H1 (cell line): ENCODE measurements at regions not wholly inside any gene's neighbourhood (a gene's known extent, or its start where the extent isn't known, plus 50 kb on each side); places are given as distances from the start of the nearest gene placed in this dataset.

Experiments
- CTCF ChIA-PET: fragments of 300-600 bp; sonication (Branson Sonifier 250); formaldehyde crosslinking; loops from one replicate; lab custom pipeline; 2021; ENCODE audit not compliant: partially characterized antibody; lab: Charles Lee
- POLR2A ChIA-PET: fragments of 300-600 bp; sonication (Branson Sonifier 250); formaldehyde crosslinking; loops from one replicate; lab custom pipeline; 2021; ENCODE audit warnings: inconsistent platforms; ENCODE audit not compliant: partially characterized antibody; lab: Charles Lee
- DNase-seq, 2 experiments: peaks; one replicate each; pipeline versions ENCODE4 v3.0.0 to v3.0.0-alpha.2; 2010 to 2022; ENCODE audit warnings: low spot score in 2 of 2, low read depth in 1 of 2, mixed read lengths in 1 of 2
- FAIRE-seq: peaks from 2 replicates; lab custom pipeline; 2011; peaks lifted over from hg19 to GRCh38; lab: Jason Lieb, UNC
- H2AFZ ChIP-seq: 2 replicates; pipeline ENCODE4 v1.8.1; 2012; ENCODE audit warnings: low read length, inconsistent platforms
- H2AK5ac ChIP-seq: 2 replicates; pipeline ENCODE4 v1.6.1; 2013; ENCODE audit warnings: low read depth, low read length
- H2BK120ac ChIP-seq: replicated peaks from 2 replicates; pipeline ENCODE3; 2013; ENCODE audit warnings: low read depth, low read length, inconsistent platforms
- H2BK12ac ChIP-seq: 2 replicates; pipeline ENCODE4 v1.6.1; 2013; ENCODE audit warnings: low read depth, low read length
- H2BK15ac ChIP-seq: 2 replicates; pipeline ENCODE4 v1.6.1; 2013; ENCODE audit warnings: low read length
- H2BK20ac ChIP-seq: 2 replicates; pipeline ENCODE4 v1.6.1; 2013; ENCODE audit warnings: low read length
- H2BK5ac ChIP-seq: 2 replicates; pipeline ENCODE4 v1.6.1; 2013; ENCODE audit warnings: low read depth, low read length
- H3K14ac ChIP-seq: 2 replicates; pipeline ENCODE4 v1.6.1; 2013; ENCODE audit warnings: inconsistent platforms; ENCODE audit not compliant: insufficient read length
- H3K18ac ChIP-seq: 2 replicates; pipeline ENCODE4 v1.6.1; 2013; ENCODE audit warnings: low read length; ENCODE audit errors: extremely low read depth
- H3K23ac ChIP-seq: 2 replicates; pipeline ENCODE4 v1.6.1; 2013; ENCODE audit warnings: inconsistent platforms; ENCODE audit not compliant: insufficient read length
- H3K23me2 ChIP-seq: 2 replicates; pipeline ENCODE4 v1.6.1; 2013; ENCODE audit warnings: low read depth, low read length
- H3K27ac ChIP-seq: 2 replicates; pipeline ENCODE4 v1.6.1; 2011; ENCODE audit warnings: low read depth, low read length, inconsistent platforms
- H3K27me3 ChIP-seq, 4 experiments: replicated peaks in 1 of 4; 1 replicate in 1 of 4; 2 replicates in 3 of 4; pipeline versions ENCODE4 v1.6.1 to v1.8.1; 2011 to 2013; ENCODE audit warnings: low read length in 3 of 4, mild to moderate bottlenecking in 3 of 4, inconsistent platforms in 2 of 4, mixed read lengths in 2 of 4, moderate library complexity in 1 of 4; ENCODE audit not compliant: control insufficient read depth in 3 of 4, insufficient read depth in 3 of 4; ENCODE audit errors: extremely low read depth in 1 of 4
- H3K36me3 ChIP-seq, 4 experiments: 2 replicates each; pipeline versions ENCODE4 v1.6.1 to v1.8.1; 2011 to 2013; ENCODE audit warnings: mild to moderate bottlenecking in 4 of 4, low read length in 3 of 4, moderate library complexity in 2 of 4, control low read depth in 1 of 4, inconsistent platforms in 1 of 4; ENCODE audit not compliant: insufficient read depth in 4 of 4, control insufficient read depth in 2 of 4
- H3K4ac ChIP-seq: replicated peaks from 2 replicates; pipeline ENCODE3; 2013; ENCODE audit warnings: low read length, low read depth, mixed read lengths, inconsistent platforms; ENCODE audit not compliant: insufficient read length
- H3K4me1 ChIP-seq, 4 experiments: replicated peaks in 1 of 4; 1 replicate in 1 of 4; 2 replicates in 3 of 4; pipeline versions ENCODE4 v1.6.1 to v1.8.1; 2011 to 2013; ENCODE audit warnings: low read length in 3 of 4, inconsistent platforms in 2 of 4, mixed read lengths in 1 of 4; ENCODE audit not compliant: insufficient read depth in 4 of 4, control insufficient read depth in 3 of 4
- H3K4me2 ChIP-seq, 2 experiments: 2 replicates each; pipeline versions ENCODE4 v1.6.1 to v1.8.1; 2011 to 2013; ENCODE audit warnings: low read depth in 2 of 2, low read length in 2 of 2, control low read depth in 1 of 2, inconsistent platforms in 1 of 2, mild to moderate bottlenecking in 1 of 2; ENCODE audit not compliant: insufficient read depth in 1 of 2
- H3K4me3 ChIP-seq, 4 experiments: fragments of 200-600, 300-600 bp in 1 of 4; sonication (generic), shearing (Covaris generic), sonication (Bioruptor Twin) in 1 of 4; 2 replicates each; pipeline versions ENCODE4 v1.5.1 to v1.8.1; 2011 to 2016; ENCODE audit warnings: low read length in 4 of 4, low read depth in 3 of 4, control low read depth in 2 of 4, inconsistent platforms in 2 of 4, mild to moderate bottlenecking in 2 of 4, mixed read lengths in 1 of 4, moderate library complexity in 1 of 4; ENCODE audit not compliant: insufficient read depth in 2 of 4; ENCODE audit errors: extremely low read depth in 1 of 4
- H3K56ac ChIP-seq: replicated peaks from 2 replicates; pipeline ENCODE3; 2013; ENCODE audit warnings: low read depth, mild to moderate bottlenecking, mixed read lengths, low read length, inconsistent platforms; ENCODE audit not compliant: insufficient read length
- H3K79me1 ChIP-seq: 2 replicates; pipeline ENCODE4 v1.6.1; 2013; ENCODE audit warnings: low read depth, low read length, control low read depth
- H3K79me2 ChIP-seq, 2 experiments: 2 replicates each; pipeline versions ENCODE4 v1.6.1 to v1.8.1; 2012 to 2013; ENCODE audit warnings: low read length in 2 of 2, mild to moderate bottlenecking in 2 of 2, inconsistent platforms in 1 of 2; ENCODE audit not compliant: insufficient read depth in 2 of 2, control insufficient read depth in 1 of 2
- H3K9ac ChIP-seq, 4 experiments: replicated peaks in 1 of 4; 1 replicate in 1 of 4; 2 replicates in 3 of 4; pipeline versions ENCODE4 v1.6.1 to v1.8.1; 2011 to 2013; ENCODE audit warnings: low read depth in 3 of 4, low read length in 3 of 4, control low read depth in 2 of 4, mild to moderate bottlenecking in 2 of 4, moderate library complexity in 2 of 4, inconsistent platforms in 1 of 4; ENCODE audit errors: extremely low read depth in 1 of 4
- H3K9me3 ChIP-seq, 2 experiments: 2 replicates each; pipeline versions ENCODE4 v1.6.1 to v1.8.1; 2012 to 2013; ENCODE audit warnings: mild to moderate bottlenecking in 2 of 2, moderate library complexity in 2 of 2, control low read depth in 1 of 2, inconsistent platforms in 1 of 2, low read depth in 1 of 2, low read length in 1 of 2, mixed read lengths in 1 of 2; ENCODE audit not compliant: insufficient read depth in 2 of 2
- H4K20me1 ChIP-seq, 2 experiments: replicated peaks in 1 of 2; 2 replicates each; pipeline versions ENCODE3 to v1.8.1; 2011 to 2013; ENCODE audit warnings: inconsistent platforms in 2 of 2, low read length in 2 of 2, mild to moderate bottlenecking in 1 of 2; ENCODE audit not compliant: insufficient read depth in 2 of 2, control insufficient read depth in 1 of 2
- H4K5ac ChIP-seq: 2 replicates; pipeline ENCODE4 v1.6.1; 2013; ENCODE audit warnings: low read length, low read depth, mixed read lengths, inconsistent platforms; ENCODE audit not compliant: insufficient read length
- H4K8ac ChIP-seq: 2 replicates; pipeline ENCODE4 v1.8.0; 2013; ENCODE audit warnings: mild to moderate bottlenecking, moderate library complexity, low read length, inconsistent platforms; ENCODE audit not compliant: insufficient read depth; ENCODE audit errors: extremely low read depth
- H4K91ac ChIP-seq: replicated peaks from 2 replicates; pipeline ENCODE3; 2013; ENCODE audit warnings: low read length, mixed read lengths, inconsistent platforms; ENCODE audit not compliant: insufficient read length
- CHD1 ChIP-seq: IDR thresholded peaks from 2 replicates; pipeline ENCODE4 v1.6.1; 2012; ENCODE audit warnings: low read depth, low read length, improper control_type of control experiment
- CHD2 ChIP-seq: IDR thresholded peaks from 2 replicates; pipeline ENCODE4 v1.6.1; 2012; ENCODE audit warnings: low read length, improper control_type of control experiment
- CTBP2 ChIP-seq: IDR thresholded peaks from 2 replicates; pipeline ENCODE4 v1.7.0; 2011; ENCODE audit warnings: borderline replicate concordance, mild to moderate bottlenecking, moderate library complexity, mixed read lengths, low read length; ENCODE audit not compliant: insufficient read depth, insufficient read length
- JUN ChIP-seq: IDR thresholded peaks from 2 replicates; pipeline ENCODE4 v1.6.1; 2011; ENCODE audit warnings: low read depth, mild to moderate bottlenecking, improper control_type of control experiment, low read length
- JUND ChIP-seq: IDR thresholded peaks from 2 replicates; pipeline ENCODE4 v1.6.1; 2011; ENCODE audit warnings: mild to moderate bottlenecking, improper control_type of control experiment, low read length
- KDM4A ChIP-seq: IDR thresholded peaks from one replicate; pipeline ENCODE4 v1.7.1; 2012; ENCODE audit warnings: low read depth, mild to moderate bottlenecking, moderate library complexity, low read length, inconsistent platforms; ENCODE audit not compliant: severe bottlenecking
- POLR2A ChIP-seq, 2 experiments: IDR thresholded peaks; 1 replicate in 1 of 2; 2 replicates in 1 of 2; pipeline ENCODE4 v1.6.1; 2011; ENCODE audit warnings: low read depth in 2 of 2, low read length in 2 of 2, mild to moderate bottlenecking in 2 of 2; ENCODE audit errors: control extremely low read depth in 1 of 2
- RNF2 ChIP-seq: fragments of 200-900, 300-1000 bp; sonication (generic); IDR thresholded peaks from 2 replicates; pipeline ENCODE4 v1.7.1; 2016; ENCODE audit warnings: borderline replicate concordance, low read depth, mild to moderate bottlenecking, antibody characterized with exemption, low read length; ENCODE audit not compliant: poor library complexity, severe bottlenecking; ENCODE audit errors: missing control alignments
- RXRA ChIP-seq: IDR thresholded peaks from 2 replicates; pipeline ENCODE4 v1.6.1; 2011; ENCODE audit warnings: low read depth, mild to moderate bottlenecking, low read length, moderate library complexity; ENCODE audit not compliant: insufficient read depth
- SRF ChIP-seq: IDR thresholded peaks from 2 replicates; pipeline ENCODE4 v1.6.1; 2011; ENCODE audit warnings: mild to moderate bottlenecking, low read depth, low read length, moderate library complexity
- SUZ12 ChIP-seq: fragments of 200-600 bp; sonication (generic); IDR thresholded peaks from 2 replicates; pipeline ENCODE4 v1.6.1; 2012; ENCODE audit warnings: mild to moderate bottlenecking, inconsistent platforms, low read length, moderate library complexity, mixed read lengths
- TAF1 ChIP-seq: IDR thresholded peaks from 2 replicates; pipeline ENCODE4 v1.6.1; 2011; ENCODE audit warnings: mild to moderate bottlenecking, low read depth, low read length
- TAF7 ChIP-seq: optimal IDR thresholded peaks from 2 replicates; pipeline ENCODE3; 2011; ENCODE audit warnings: low read depth, mild to moderate bottlenecking, inconsistent platforms, low read length, moderate library complexity, borderline replicate concordance
- YY1 ChIP-seq: IDR thresholded peaks from 2 replicates; pipeline ENCODE4 v1.6.1; 2011; ENCODE audit warnings: low read depth, mild to moderate bottlenecking, low read length
- ZNF274 ChIP-seq: IDR thresholded peaks from 2 replicates; pipeline ENCODE4 v1.7.0; 2012; ENCODE audit warnings: low read length, borderline replicate concordance; ENCODE audit errors: extremely low read depth
- WGBS, 2 experiments: shearing (Covaris generic) in 1 of 2; methylation state at CpG; one replicate each; pipeline versions ENCODE4 v1.1.6 to v1.1.7; 2013 to 2015; ENCODE audit warnings: low lambda C conversion rate in 2 of 2, mixed read lengths in 2 of 2, inconsistent platforms in 1 of 2, low coverage in 1 of 2, missing lambda C conversion rate in 1 of 2; ENCODE audit not compliant: insufficient replicate concordance in 2 of 2, insufficient coverage in 1 of 2, insufficient read length in 1 of 2; ENCODE audit errors: extremely low coverage in 1 of 2, missing lambda C conversion rate in 1 of 2; 5-methylcytosine and 5-hydroxymethylcytosine counted together
- TF ChIP-seq, protein P1 (sequence below): IDR thresholded peaks from 2 replicates; pipeline ENCODE4 v1.6.1; 2012; ENCODE audit warnings: inconsistent platforms

DNA sequence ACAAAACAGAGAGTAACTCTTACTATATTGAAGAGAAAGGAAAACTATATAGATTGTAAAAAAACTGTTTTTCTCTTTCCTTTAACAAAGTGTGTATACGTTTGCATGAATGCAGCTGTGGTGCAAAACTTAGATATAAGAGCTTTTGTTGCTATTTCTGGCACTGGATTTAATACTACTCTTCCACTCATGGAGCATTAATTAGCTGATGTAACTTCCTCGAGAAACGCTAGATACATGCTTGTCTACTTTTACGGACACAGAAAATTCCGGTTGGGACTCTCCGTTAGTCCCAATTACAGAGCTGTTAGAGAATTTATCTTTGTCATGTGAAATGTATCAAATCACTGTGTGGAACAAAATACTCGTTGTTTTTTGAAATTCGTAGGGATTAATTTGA lies 135.5 kb downstream of the ZNF22 start:
- no peaks in the 10 kb centered on the region for H3K9me3 ChIP-seq
- no peak for TF ChIP-seq CHD2
- TF ChIP-seq YY1, result no peak
- no peak for TF ChIP-seq ZNF274
- no peak for TF ChIP-seq CTBP2
- TF ChIP-seq, protein P1, sequence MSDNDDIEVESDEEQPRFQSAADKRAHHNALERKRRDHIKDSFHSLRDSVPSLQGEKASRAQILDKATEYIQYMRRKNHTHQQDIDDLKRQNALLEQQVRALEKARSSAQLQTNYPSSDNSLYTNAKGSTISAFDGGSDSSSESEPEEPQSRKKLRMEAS, result no peak
- TF ChIP-seq CHD1, result no peak
- no peak for TF ChIP-seq TAF7
- TF ChIP-seq RNF2, result no peak
- TF ChIP-seq JUND, result no peak
- no peak for TF ChIP-seq POLR2A (IDR thresholded peaks at IDR 0.05; ENCODE audit: control extremely low read depth in 1 of 2, low read depth in 2 of 2, low read length in 2 of 2)
- no peak for TF ChIP-seq SUZ12
- no peak for TF ChIP-seq SRF
- TF ChIP-seq KDM4A, result no peak
- TF ChIP-seq RXRA, result no peak
- no peak for TF ChIP-seq TAF1
- TF ChIP-seq JUN, result no peak
- no peaks in the 10 kb centered on the region; the same call in 1 of the 2 replicates for H3K23me2 ChIP-seq
- no peak overlapping the region for H3K4me2 ChIP-seq
- no peak overlapping the region for H4K5ac ChIP-seq
- H2AFZ ChIP-seq, result no peak overlapping the region
- no peaks in the 10 kb centered on the region for H3K4me1 ChIP-seq
- no peak overlapping the region for H2AK5ac ChIP-seq
- no peak overlapping the region for H4K91ac ChIP-seq
- DNase-seq (no peak), FAIRE-seq (no peak)
- H2BK15ac ChIP-seq, result no peak overlapping the region
- H3K14ac ChIP-seq, result no peak overlapping the region
- H2BK12ac ChIP-seq, result no peak overlapping the region
- H3K4ac ChIP-seq, result no peak overlapping the region
- H3K27ac ChIP-seq, result no peak overlapping the region
- no peaks in the 10 kb centered on the region for H3K36me3 ChIP-seq
- ChIA-PET CTCF (no interaction called here), POLR2A (no interaction called here)
- H3K23ac ChIP-seq, result no peak overlapping the region
- no peak overlapping the region for H3K9ac ChIP-seq
- H2BK5ac ChIP-seq, result no peak overlapping the region
- 92% methylated on average over 8 of the region's 8 CpGs; no CpG with 5 or more reads in 1 of the 2 experiments for WGBS, 2 experiments
- no peak overlapping the region for H3K56ac ChIP-seq
- H4K20me1 ChIP-seq, result no peaks in the 10 kb centered on the region
- H3K79me2 ChIP-seq, result no peaks in the 10 kb centered on the region
- no peak overlapping the region for H3K18ac ChIP-seq
- H4K8ac ChIP-seq, result no peak overlapping the region
- no peak overlapping the region for H3K4me3 ChIP-seq
- H2BK120ac ChIP-seq, result no peak overlapping the region
- H3K79me1 ChIP-seq, result no peaks in the 10 kb centered on the region
- no peak overlapping the region for H2BK20ac ChIP-seq
- H3K27me3 ChIP-seq, result no peaks in the 10 kb centered on the region
